ENCODE measurements at regions not wholly inside any gene's neighbourhood (a gene's known extent, or its start where the extent isn't known, plus 50 kb on each side); places are given as distances from the start of the nearest gene placed in this dataset.

- Histone ChIP-seq H3K9me3 (ENCODE audit: control insufficient read depth, low read depth, low read length) (peaks cover 2% of the 10 kb centered on the region), H3K27ac (ENCODE audit: low read length) (no peak overlapping the region), H3K36me3 (ENCODE audit: control insufficient read depth, insufficient read depth, low read length) (no peaks in the 10 kb centered on the region), H3K4me1 (ENCODE audit: control insufficient read depth, insufficient read depth, low read length) (no peaks in the 10 kb centered on the region), H3K27me3 (ENCODE audit: control insufficient read depth, insufficient read depth, low read length) (no peaks in the 10 kb centered on the region), H3K4me3 (ENCODE audit: low read length) (no peak overlapping the region)
- WGBS (ENCODE audit: insufficient coverage, low lambda C conversion rate), result 86% methylated on average over 1 of the region's 1 CpG
- DNase-seq, result no peak
Observed at GRCh38 chr4:137082061-137082460, 450.2 kb downstream of the PCDH18 start.

DNA sequence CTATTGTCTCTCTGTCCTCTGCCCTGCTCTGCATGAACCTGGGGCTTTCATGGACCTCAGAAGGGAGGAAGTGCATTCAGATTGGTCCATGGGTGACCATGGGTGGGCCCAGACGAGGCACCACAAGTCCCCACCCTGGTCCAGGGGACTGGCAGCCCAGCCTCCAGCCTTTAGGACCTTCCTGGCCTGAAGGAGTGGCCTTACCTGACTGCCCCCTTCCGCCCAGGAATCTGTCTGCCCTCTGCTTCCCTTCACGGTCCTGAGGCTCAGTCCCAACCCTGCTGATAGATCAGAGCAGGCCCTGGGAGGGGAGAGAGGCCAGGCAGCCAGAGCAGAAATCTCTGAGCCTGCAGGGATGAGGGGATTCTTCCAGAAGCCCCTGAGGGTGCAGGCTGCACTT lies 455.4 kb downstream of the PCDH18 start:
- no CpG with 5 or more reads among the region's 3 CpGs for WGBS (ENCODE audit: insufficient coverage, low lambda C conversion rate)
- Histone ChIP-seq H3K4me1 (ENCODE audit: control insufficient read depth, insufficient read depth, low read length) (no peaks in the 10 kb centered on the region), H3K36me3 (ENCODE audit: control insufficient read depth, insufficient read depth, low read length) (no peaks in the 10 kb centered on the region)

DNA sequence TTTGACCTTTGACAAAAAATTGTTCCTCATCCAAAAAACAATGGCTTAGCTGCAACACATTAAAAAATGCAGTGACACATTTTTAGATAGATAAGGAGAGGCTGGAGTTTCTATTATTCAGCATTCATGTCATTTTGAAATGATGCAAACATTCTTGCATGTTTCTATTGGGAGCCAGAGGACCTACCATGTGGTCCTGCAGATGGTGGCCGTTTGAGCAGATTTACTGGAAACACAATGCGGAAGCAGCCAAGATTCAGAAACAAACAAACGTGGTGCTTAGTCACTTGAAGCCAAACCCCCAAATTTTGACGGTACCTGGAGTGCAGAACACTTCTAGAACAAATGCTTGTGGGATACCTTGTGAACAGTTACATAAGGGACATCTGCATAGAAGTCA lies 456.7 kb downstream of the PCDH18 start:
- H3K27me3 ChIP-seq (ENCODE audit: control insufficient read depth, insufficient read depth, low read length), result no peaks in the 10 kb centered on the region
- WGBS (ENCODE audit: insufficient coverage, low lambda C conversion rate), result no CpG with 5 or more reads among the region's 4 CpGs
- H3K9me3 ChIP-seq (ENCODE audit: control insufficient read depth, low read depth, low read length), result peaks cover 5% of the 10 kb centered on the region
- DNase-seq, result no peak
- H3K36me3 ChIP-seq (ENCODE audit: control insufficient read depth, insufficient read depth, low read length), result no peaks in the 10 kb centered on the region
- no peak overlapping the region for H3K4me3 ChIP-seq (ENCODE audit: low read length)
- H3K27ac ChIP-seq (ENCODE audit: low read length), result no peak overlapping the region
- H3K4me1 ChIP-seq (ENCODE audit: control insufficient read depth, insufficient read depth, low read length), result no peaks in the 10 kb centered on the region

More for the DNA sequence above, 455.4 kb downstream of the PCDH18 start:
- Histone ChIP-seq H3K4me3 (ENCODE audit: low read length) (no peak overlapping the region), H3K9me3 (ENCODE audit: control insufficient read depth, low read depth, low read length) (peaks cover 5% of the 10 kb centered on the region), H3K27me3 (ENCODE audit: control insufficient read depth, insufficient read depth, low read length) (no peaks in the 10 kb centered on the region), H3K27ac (ENCODE audit: low read length) (no peak overlapping the region)
- DNase-seq, result no peak

DNA sequence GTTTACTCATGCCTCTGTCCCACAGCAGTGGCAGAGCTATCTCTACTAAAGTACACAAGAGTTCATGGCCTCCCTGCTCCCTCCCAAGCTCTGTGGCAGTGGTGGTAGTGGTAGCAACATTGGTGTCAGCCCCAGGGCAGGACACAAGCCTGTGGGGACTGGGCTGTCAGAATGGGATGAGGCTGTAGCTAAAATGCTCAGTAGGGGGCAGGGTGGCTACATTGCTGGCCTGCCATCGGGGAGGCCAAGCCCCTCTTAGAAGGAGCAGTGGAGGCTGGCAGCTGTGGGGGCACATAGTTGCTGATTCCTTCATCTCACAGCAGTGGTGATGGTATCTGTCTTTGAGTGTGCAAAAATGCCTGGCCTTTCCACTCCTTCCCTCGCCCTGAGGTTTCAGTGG lies 461.7 kb downstream of the PCDH18 start:
- no CpG with 5 or more reads among the region's 2 CpGs for WGBS (ENCODE audit: insufficient coverage, low lambda C conversion rate)
- H3K4me1 ChIP-seq (ENCODE audit: control insufficient read depth, insufficient read depth, low read length), result no peaks in the 10 kb centered on the region
- H3K9me3 ChIP-seq (ENCODE audit: control insufficient read depth, low read depth, low read length), result no peaks in the 10 kb centered on the region
- no peaks in the 10 kb centered on the region for H3K27me3 ChIP-seq (ENCODE audit: control insufficient read depth, insufficient read depth, low read length)
- DNase-seq, result no peak
- no peaks in the 10 kb centered on the region for H3K36me3 ChIP-seq (ENCODE audit: control insufficient read depth, insufficient read depth, low read length)
- no peak overlapping the region for H3K4me3 ChIP-seq (ENCODE audit: low read length)
- H3K27ac ChIP-seq (ENCODE audit: low read length), result no peak overlapping the region

GRCh38 chr4:137069473-137069872 lies 462.8 kb downstream of the PCDH18 start:
- H3K36me3 ChIP-seq (ENCODE audit: control insufficient read depth, insufficient read depth, low read length), result no peaks in the 10 kb centered on the region
- no peaks in the 10 kb centered on the region for H3K4me1 ChIP-seq (ENCODE audit: control insufficient read depth, insufficient read depth, low read length)
- no peaks in the 10 kb centered on the region for H3K27me3 ChIP-seq (ENCODE audit: control insufficient read depth, insufficient read depth, low read length)
- no peak overlapping the region for H3K27ac ChIP-seq (ENCODE audit: low read length)
- no peak for DNase-seq
- H3K9me3 ChIP-seq (ENCODE audit: control insufficient read depth, low read depth, low read length), result no peaks in the 10 kb centered on the region
- no CpG with 5 or more reads among the region's 2 CpGs for WGBS (ENCODE audit: insufficient coverage, low lambda C conversion rate)
- no peak overlapping the region for H3K4me3 ChIP-seq (ENCODE audit: low read length)

- Histone ChIP-seq H3K36me3 (ENCODE audit: control insufficient read depth, insufficient read depth, low read length) (no peaks in the 10 kb centered on the region), H3K4me1 (ENCODE audit: control insufficient read depth, insufficient read depth, low read length) (no peaks in the 10 kb centered on the region), H3K27ac (ENCODE audit: low read length) (no peak overlapping the region), H3K4me3 (ENCODE audit: low read length) (no peak overlapping the region), H3K27me3 (ENCODE audit: control insufficient read depth, insufficient read depth, low read length) (no peaks in the 10 kb centered on the region), H3K9me3 (ENCODE audit: control insufficient read depth, low read depth, low read length) (no peaks in the 10 kb centered on the region)
- no peak for DNase-seq
- WGBS (ENCODE audit: insufficient coverage, low lambda C conversion rate), result 100% methylated on average over 1 of the region's 1 CpG
Observed at GRCh38 chr4:137067735-137068134, 464.6 kb downstream of the PCDH18 start.

- H3K9me3 ChIP-seq (ENCODE audit: control insufficient read depth, low read depth, low read length), result no peaks in the 10 kb centered on the region
- H3K36me3 ChIP-seq (ENCODE audit: control insufficient read depth, insufficient read depth, low read length), result no peaks in the 10 kb centered on the region
- WGBS (ENCODE audit: insufficient coverage, low lambda C conversion rate), result no CpG with 5 or more reads among the region's 1 CpG
- no peak for DNase-seq
- H3K27me3 ChIP-seq (ENCODE audit: control insufficient read depth, insufficient read depth, low read length), result no peaks in the 10 kb centered on the region
- no peaks in the 10 kb centered on the region for H3K4me1 ChIP-seq (ENCODE audit: control insufficient read depth, insufficient read depth, low read length)
- no peak overlapping the region for H3K27ac ChIP-seq (ENCODE audit: low read length)
- H3K4me3 ChIP-seq (ENCODE audit: low read length), result no peak overlapping the region
Observed at GRCh38 chr4:137065311-137065710, 467.0 kb downstream of the PCDH18 start.

- H3K27ac ChIP-seq (ENCODE audit: low read length), result no peak overlapping the region
- no peaks in the 10 kb centered on the region for H3K9me3 ChIP-seq (ENCODE audit: control insufficient read depth, low read depth, low read length)
- DNase-seq, result no peak
- H3K27me3 ChIP-seq (ENCODE audit: control insufficient read depth, insufficient read depth, low read length), result no peaks in the 10 kb centered on the region
- H3K4me1 ChIP-seq (ENCODE audit: control insufficient read depth, insufficient read depth, low read length), result no peaks in the 10 kb centered on the region
- no peaks in the 10 kb centered on the region for H3K36me3 ChIP-seq (ENCODE audit: control insufficient read depth, insufficient read depth, low read length)
- no CpG with 5 or more reads among the region's 2 CpGs for WGBS (ENCODE audit: insufficient coverage, low lambda C conversion rate)
- no peak overlapping the region for H3K4me3 ChIP-seq (ENCODE audit: low read length)
Observed at GRCh38 chr4:137063961-137064360, 468.3 kb downstream of the PCDH18 start.

DNA sequence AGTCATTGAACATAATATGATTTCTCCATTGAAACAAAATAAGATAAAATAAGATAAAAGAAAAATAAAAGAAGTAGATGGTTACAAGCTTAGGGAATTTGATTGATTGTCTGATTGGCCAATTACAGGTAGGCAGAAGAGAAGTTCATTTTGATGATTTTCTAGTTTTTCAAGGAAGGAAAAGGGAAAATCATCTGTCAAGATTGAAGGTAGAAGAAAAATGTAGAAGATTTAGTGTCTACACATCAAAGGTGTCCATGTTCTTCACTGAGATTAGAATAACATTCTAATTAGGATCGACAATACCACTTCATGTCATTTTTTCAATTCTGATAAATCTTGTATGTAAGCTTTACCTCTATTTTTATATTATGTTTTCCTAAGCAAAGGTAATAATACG lies 489.1 kb downstream of the PCDH18 start:
- Histone ChIP-seq H3K27me3 (ENCODE audit: control insufficient read depth, insufficient read depth, low read length) (no peaks in the 10 kb centered on the region), H3K4me3 (ENCODE audit: low read length) (no peak overlapping the region), H3K9me3 (ENCODE audit: control insufficient read depth, low read depth, low read length) (no peaks in the 10 kb centered on the region), H3K36me3 (ENCODE audit: control insufficient read depth, insufficient read depth, low read length) (no peaks in the 10 kb centered on the region), H3K4me1 (ENCODE audit: control insufficient read depth, insufficient read depth, low read length) (no peaks in the 10 kb centered on the region), H3K27ac (ENCODE audit: low read length) (no peak overlapping the region)
- no peak for DNase-seq
- WGBS (ENCODE audit: insufficient coverage, low lambda C conversion rate), result 88% methylated on average over 1 of the region's 2 CpGs

DNA sequence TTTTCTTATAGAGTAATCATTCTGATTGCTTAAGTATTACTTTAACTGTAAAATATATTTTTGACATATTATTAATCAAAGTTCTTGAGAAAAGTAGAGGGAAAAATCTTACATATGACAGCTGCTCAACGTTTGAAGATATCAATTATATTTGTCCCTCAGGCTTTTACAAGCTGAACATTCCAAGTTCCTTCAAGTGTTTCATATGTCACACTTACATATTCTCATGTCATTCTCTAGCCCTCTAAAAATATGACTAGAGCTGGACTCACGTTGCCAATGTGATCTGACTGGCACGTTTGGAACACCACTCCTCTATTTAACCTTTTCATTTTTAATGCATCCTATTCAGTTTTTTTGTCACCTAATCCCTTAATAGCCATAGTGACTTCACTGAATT lies 492.9 kb downstream of the PCDH18 start:
- no peak overlapping the region for H3K4me3 ChIP-seq (ENCODE audit: low read length)
- no peak overlapping the region for H3K27ac ChIP-seq (ENCODE audit: low read length)
- no peaks in the 10 kb centered on the region for H3K36me3 ChIP-seq (ENCODE audit: control insufficient read depth, insufficient read depth, low read length)
- no peaks in the 10 kb centered on the region for H3K4me1 ChIP-seq (ENCODE audit: control insufficient read depth, insufficient read depth, low read length)
- no peaks in the 10 kb centered on the region for H3K9me3 ChIP-seq (ENCODE audit: control insufficient read depth, low read depth, low read length)
- DNase-seq, result no peak
- WGBS (ENCODE audit: insufficient coverage, low lambda C conversion rate), result 64% methylated on average over 3 of the region's 3 CpGs
- H3K27me3 ChIP-seq (ENCODE audit: control insufficient read depth, insufficient read depth, low read length), result no peaks in the 10 kb centered on the region

- H3K9me3 ChIP-seq (ENCODE audit: control insufficient read depth, low read depth, low read length), result no peaks in the 10 kb centered on the region
- H3K36me3 ChIP-seq (ENCODE audit: control insufficient read depth, insufficient read depth, low read length), result no peaks in the 10 kb centered on the region
- H3K4me1 ChIP-seq (ENCODE audit: control insufficient read depth, insufficient read depth, low read length), result no peaks in the 10 kb centered on the region
- no peak for DNase-seq
- no peak overlapping the region for H3K27ac ChIP-seq (ENCODE audit: low read length)
- no peaks in the 10 kb centered on the region for H3K27me3 ChIP-seq (ENCODE audit: control insufficient read depth, insufficient read depth, low read length)
- no peak overlapping the region for H3K4me3 ChIP-seq (ENCODE audit: low read length)
Observed at GRCh38 chr4:137032222-137032621, 500.1 kb downstream of the PCDH18 start.
